ENCODE measurements at regions not wholly inside any gene's neighbourhood (a gene's known extent, or its start where the extent isn't known, plus 50 kb on each side); places are given as distances from the start of the nearest gene placed in this dataset.
"Not testable (repeated sequence)": the region's sequence is repeated elsewhere in the genome, so short reads cannot be mapped to it uniquely, and the experiment has no call there.

DNA sequence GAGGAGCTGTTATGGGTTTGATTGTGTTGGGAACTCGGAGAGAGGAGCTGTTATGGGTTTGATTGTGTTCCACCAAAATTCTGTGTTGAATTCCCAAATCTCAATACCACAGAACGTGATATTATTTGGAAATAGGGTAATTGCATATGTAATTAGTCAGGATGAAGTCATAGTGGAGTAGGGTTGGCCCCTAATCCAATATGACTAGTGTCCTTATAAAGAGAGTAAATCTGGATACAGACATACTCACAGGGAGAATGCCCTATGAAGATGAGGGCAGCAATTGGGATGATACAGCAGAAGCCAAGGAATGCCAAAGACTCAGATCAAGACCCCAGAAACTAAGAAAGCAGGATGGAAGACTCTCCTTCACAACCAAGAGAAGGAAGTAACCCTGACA, 1023.2 kb upstream of the ZEB2 start:
- DNase-seq (ENCODE audit: low read depth in 3 of 3), result no peak

DNA sequence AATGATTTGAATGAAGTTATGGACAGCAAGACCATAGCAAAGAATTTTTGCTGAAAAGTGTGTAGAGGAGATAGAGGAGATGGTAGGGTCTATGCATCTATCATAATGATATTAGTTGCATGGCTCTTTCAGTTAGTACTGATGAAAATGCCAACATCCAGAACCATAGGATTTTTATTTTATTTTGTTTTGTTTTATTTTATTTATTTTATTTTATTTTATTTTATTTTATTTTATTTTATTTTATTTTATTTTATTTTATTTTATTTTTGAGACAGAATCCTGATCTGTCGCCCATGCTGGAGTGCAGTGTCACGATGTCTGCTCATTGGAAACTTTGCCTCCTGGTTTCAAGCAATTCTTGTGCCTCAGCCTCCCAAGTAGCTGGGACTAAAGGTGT, 1021.1 kb upstream of the ZEB2 start:
- no peak for DNase-seq (ENCODE audit: low read depth in 3 of 3)

DNA sequence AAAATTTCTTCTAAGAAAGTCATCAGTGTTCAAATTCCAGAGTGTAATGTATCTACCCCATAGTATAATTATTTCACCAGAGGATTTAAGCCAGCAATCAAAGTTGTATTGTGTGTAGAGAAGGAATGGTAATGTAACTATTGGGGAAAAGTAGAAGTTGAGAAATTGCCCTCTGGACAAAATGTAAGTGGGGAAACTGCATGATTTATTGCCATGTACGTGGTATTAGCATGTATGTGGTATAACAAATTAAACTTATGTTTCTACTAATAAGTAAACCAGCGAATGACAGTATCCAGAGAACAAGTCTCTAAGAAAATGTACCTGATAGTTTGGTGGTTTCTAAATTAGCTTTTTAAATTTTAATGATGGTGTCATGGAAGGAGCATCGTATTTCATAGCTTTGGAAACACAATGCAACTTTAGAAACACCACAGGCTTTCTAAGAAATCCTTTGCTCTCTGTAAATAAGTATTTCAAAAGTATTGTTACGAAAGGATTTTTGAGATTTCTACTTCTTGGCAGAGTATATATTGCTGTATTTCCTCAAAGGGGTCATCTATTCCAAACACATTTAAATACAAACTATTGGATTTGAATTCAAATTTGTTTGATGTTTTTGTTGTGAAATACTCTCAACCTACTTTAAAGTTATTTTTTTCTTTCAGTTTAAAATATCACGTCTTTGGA, 1018.9 kb upstream of the ZEB2 start:
- no peak for DNase-seq (ENCODE audit: low read depth in 3 of 3)

DNA sequence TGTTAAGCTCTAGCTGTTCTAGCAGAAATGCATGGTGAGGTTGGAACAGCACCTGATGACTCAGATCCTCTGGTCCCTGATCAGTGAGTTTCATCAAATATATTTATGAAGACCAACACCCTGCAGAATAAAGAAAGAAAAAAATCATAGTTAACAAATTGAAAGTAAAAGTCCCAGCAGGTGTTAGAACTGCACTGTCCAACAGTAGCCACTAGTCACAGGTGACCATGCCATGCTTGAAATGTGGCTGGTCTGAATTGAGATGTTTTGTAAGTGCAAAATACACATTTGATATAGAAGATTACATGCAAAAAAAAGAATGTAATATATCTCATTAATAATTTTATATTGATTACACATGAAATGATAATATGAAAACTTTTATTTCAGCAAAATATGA, 1010.7 kb upstream of the ZEB2 start:
- no peak for DNase-seq (ENCODE audit: low read depth in 3 of 3)

DNA sequence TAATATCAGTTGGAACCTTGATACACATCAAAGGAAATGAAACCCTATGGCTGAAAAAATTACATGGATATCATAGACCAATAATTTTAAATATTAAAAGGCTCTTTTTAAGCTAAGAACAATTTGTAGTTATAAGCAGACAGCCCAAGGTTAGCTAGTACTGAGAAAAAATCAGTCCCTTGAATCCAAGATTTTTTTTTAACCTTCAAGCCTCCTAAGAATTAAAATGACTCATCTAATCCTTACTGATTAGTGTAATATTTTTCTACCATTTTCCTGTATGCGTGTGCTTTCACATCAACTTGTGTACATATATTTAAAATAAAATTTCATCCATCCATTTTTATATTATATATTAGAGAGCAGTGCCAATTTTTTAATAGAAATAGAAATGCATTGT, 1004.9 kb upstream of the ZEB2 start:
- no peak for DNase-seq (ENCODE audit: low read depth in 3 of 3)

DNA sequence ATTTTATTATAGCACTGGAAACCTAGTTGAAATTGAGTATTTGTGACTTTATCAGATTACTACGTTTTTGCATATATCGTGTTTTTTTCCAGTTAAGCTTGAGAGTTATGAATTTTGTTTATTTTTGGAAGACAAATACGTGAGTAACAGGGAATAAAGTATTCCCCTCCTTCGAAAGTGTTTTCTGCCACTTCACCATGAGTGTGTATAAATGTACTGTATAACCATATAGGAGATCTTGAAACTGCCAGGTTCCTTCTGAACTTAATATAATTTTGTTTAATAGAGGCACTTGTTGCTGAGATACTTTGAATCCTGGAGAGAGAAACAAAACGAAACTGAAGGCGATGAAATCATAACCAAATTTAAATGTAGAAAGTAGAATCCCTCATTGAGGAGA, 1004.4 kb upstream of the ZEB2 start:
- no peak for DNase-seq (ENCODE audit: low read depth in 3 of 3)

DNA sequence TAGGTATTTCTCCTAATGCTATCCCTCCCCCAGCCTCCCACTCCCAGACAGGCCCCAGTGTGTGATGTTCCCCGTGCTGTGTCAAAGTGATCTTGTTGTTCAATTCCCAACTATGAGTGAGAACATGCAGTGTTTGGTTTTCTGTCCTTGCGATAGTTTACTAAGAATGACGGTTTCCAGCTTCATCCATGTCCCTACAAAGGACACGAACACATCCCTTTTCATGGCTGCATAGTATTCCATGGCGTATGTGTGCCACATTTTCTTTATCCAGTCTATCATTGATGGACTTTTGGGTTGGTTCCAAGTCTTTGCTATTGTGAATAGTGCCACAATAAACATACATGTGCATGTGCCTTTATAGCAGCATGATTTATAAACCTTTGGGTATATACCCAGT, 999.3 kb upstream of the ZEB2 start:
- not testable (repeated sequence) for DNase-seq (ENCODE audit: low read depth in 3 of 3)

DNA sequence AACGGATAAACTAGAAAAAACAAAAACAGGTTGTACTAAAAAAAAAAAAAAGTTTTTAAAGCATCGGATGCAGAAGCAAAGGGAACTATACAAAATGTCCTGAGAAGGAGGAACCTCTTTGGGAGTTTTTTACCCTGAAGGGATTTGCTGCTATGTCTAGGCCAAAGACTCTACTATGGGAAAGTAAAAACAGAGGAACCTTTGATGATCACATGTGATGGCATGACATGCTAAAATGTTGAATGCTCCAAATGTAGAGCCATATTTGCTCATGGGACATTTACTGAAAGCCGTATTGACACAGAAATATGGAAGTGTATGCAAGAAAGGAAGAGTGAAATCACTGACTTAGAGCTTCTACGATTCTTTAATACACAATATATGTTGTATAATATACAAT, 992.0 kb upstream of the ZEB2 start:
- no peak for DNase-seq (ENCODE audit: low read depth in 3 of 3)

DNA sequence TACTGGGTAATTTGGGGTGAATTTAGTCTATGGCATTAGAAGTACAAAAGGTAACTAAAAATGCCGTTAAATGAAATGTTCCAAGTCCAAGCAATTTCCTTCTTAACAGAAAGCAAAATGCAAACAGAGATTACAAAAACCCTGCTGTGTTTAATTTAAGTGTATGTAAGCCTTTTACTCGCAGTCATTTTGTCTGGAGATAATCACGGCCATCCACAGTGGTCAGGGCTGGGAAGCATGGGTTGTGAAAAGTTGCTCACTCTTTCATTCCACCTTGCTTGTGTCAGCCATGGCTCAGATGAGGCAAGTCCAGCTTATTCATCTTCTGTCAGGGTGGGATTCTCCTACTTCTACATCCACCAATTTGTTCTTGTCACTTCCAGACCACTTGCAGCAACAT, 983.6 kb upstream of the ZEB2 start:
- DNase-seq (ENCODE audit: low read depth in 3 of 3), result no peak

DNA sequence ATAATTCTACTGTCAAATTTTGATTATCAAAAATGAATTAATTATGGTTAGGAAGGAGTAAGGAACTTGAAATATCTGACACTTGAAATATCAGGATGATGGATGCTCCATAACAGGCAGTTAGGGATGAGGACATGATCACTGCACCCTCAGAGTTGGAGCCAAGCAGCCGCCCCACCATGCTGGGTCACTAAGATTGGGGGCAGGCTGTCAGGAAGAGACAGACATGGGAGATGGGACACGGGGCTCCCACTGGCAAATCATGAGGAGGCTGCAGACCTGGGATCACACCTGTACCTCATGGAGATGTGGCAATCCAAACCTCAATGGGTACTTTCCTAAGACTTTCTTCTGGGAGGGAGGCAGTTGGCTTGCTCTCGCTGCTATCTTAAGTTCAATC, 982.0 kb upstream of the ZEB2 start:
- no peak for DNase-seq (ENCODE audit: low read depth in 3 of 3)

DNA sequence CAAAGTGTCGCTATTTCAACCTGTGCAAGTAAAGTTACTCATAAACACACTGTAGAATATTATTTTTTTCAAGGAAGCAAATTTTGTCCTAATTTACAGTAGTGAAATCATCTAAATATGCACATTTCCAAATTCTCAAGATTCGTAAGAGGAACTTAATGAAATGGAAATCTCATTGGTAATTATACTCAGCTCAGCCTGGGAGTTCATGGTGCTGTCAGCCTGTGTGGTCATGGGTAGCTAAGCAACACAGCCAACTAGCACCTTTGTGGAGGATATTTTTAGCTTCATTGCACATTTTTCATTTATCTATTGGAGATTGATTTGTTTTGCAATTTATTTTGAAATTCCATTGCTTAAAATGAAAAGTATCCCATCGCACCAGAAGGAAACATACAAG, 975.7 kb upstream of the ZEB2 start:
- DNase-seq (ENCODE audit: low read depth in 3 of 3), result no peak

DNA sequence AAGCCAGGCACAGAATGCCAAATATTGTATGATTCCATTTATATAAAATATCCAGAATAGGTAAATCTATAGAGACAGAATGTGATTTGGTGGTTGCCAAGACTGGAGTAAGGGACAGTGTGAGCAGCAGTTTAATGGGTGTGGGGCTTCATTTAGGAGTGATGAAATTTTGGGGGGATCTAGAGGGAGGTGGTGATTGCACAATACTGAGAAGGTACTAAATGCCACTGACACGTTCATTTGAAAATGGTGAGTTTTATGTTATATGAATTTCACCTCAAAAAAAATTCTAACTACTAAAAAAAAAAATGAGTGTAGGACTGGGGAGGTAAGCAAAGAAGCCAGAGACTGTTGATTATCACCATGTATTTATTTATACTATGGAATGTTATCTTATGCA, 974.5 kb upstream of the ZEB2 start:
- DNase-seq (ENCODE audit: low read depth in 3 of 3), result no peak

DNA sequence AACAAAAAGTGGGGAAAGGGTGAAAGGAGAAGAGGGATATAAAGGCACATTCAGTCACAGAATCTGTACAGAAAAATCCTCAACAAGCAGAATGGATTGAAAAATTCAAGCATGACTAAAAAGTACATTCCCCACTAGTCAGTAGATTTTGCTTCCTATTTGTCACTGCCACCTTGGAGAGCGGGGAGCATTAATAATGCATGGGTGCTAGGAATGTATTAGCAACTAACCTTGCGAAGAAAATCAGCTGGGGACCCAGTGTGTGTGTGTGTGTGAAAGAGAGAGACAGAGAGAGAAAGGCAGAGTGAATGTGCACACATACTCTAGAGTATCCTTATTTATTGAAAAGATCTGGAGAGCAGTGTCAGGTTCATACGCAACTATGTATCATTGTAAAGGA, 968.7 kb upstream of the ZEB2 start:
- DNase-seq (ENCODE audit: low read depth in 3 of 3), result no peak

DNA sequence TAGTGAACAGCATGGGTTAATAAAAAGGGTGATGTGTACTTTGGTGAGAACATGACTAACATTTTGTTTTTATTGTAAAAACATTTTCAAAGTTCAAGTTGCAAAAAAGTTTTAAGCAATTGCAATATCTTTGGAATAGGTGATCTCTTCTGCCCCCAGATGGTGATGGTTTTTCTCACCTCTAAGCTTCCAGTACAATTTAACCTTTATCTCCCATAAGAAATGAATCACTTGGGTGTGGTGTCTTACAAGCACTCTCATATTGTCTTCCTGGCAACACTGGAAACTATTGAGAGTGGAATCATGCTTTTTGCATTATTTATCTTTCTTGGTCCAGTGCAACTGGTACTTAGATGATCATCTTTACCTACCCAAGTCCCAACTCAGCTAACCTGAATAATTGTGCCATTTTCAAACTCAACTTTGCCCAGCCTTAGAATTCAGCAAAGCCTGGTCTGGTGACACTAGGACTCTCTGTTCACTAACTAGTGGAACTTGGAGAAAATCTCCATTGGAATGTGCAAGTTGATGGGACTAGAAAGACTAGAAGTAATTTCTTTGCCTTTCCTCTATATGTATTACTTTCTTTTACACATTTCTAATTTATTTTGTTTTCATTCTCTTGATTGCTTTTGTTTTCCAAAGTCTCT, 964.7 kb upstream of the ZEB2 start:
- no peak for DNase-seq (ENCODE audit: low read depth in 3 of 3)

DNA sequence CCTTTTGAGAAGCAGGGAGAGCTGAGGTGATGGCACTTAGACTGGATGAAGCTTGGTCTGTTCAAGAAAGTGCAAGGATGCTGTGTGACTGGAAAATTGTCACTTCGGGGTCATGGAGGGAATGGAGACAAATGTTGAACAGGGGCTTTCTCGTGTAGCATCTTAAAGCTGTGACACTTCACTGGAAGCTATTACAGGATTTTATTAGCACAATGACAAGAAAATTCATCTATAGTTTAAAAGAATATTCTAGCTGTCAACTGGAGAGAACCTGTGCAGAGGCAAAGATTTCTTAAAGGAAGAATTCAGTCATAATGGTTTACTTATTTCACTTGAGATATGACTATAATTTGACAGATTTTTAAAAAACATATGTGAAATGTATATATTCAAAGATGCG, 963.9 kb upstream of the ZEB2 start:
- no peak for DNase-seq (ENCODE audit: low read depth in 3 of 3)

DNA sequence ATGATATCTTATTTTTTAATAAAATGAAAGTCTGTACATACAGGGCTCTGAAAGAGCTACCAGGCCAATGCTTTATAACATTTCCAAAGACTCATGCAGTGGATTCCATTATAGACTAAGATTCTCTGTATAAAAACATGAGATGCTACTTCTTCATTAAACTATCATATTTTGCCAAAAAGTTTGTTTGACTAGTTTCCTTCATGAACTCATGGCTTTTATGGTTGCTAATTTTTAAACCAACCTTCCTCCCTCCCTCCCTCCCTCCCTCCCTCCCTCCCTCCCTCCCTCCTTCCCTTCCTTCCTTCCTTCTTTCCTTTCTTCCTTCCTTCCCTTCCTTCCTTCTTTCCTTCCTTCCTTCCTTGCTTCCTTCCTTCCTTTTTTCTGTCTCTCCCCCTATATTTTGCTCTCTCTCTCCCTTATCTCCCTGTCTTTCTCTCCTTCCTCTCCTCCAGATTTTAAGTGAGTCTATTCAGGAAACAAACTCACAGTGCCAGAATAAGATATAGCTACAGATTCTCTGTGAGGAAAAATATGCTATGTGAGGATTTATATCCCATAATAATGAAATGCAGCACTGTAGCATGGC, 961.5 kb upstream of the ZEB2 start:
- DNase-seq (ENCODE audit: low read depth in 3 of 3), result no peak

DNA sequence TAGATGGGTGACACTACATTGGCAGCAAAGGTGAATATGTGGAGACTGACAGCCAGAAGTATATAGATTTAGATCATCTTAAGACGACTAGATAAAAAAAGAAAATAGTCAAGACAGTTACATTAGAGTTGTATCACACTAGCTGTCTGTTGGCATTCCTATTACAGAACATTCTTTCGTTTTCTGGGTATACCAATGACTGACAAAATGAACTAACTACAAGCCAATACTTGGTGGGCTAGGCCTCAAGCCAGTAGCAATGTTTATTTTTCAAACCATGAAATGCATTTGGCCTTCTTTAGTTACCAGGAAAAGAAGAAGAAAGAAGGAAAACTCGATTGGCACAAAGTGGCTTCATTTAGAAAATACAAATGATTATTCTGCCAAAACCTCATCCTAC, 944.9 kb upstream of the ZEB2 start:
- no peak for DNase-seq (ENCODE audit: low read depth in 3 of 3)

DNA sequence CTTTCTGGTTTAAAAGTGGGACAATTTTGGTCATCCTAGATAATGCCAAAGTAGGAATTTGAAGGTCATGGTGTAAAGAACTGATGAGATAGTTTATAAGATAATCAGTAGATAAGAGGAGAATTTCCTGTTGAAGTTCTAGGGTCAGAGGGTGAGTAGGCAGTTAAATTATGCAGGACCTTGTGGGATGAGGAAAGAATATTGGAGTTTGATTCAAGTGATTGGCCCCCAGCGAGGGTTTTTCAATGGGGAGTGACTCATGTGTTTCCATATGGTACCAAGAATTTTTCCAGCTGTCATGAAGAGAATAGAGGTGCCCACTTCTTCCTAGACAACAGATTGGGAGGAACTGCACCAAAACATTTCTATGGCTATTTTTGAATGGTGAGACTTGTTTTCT, 940.2 kb upstream of the ZEB2 start:
- no peak for DNase-seq (ENCODE audit: low read depth in 3 of 3)

DNA sequence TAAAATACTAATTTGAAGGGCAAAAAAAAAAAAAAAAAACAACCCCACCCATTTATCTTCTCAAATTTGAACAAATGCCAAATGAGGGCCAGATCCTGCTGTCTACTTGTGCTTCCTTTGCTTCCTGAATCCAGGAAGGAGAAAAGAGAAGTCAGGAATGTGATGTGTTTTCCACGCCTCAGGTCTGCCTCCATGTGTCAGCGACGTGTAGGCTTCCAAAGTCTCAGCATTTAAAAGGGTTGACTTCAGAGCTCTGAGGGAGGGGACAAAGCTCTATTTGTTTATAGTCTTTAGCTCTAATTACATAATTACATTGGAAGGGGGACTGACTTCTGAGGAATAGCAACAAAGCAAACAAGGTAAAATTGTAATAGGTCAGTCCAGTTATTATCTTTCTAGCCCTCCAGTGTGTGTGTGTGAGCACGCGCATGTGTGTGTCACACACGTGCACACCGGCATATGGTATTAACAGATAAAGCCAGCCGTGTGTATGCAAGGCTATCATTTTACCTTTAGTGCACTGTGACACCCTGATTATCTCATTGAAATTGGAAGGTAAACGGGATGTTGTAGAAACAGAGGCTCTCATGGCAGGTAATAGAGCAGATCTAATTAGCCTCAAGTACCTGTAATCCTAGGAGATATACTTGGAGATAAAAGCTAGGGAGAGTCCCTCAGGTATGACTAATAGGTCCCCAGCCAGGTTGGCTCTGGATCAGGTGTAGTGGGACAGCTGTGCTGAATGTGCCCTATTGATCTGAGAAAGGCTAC, 911.4 kb upstream of the ZEB2 start:
- DNase-seq (ENCODE audit: low read depth in 3 of 3), result no peak

DNA sequence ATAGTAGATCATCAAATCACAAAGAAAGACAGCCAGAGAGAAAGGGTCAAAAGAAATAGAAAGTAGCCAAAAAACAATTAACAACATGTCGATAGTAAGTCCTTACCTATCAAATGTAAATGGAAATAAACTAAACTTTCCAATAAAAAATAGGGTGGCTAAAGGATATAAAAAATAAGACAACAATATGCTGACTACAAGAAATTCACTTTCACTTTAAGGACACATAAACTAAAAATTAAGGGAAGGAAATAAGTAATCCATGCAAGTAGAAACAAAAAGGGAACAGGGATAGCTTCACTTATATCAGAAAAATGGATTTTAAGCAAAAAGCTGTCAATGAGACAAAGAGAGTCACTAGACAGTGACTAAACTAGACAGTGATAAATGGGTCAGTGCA, 903.9 kb upstream of the ZEB2 start:
- DNase-seq (ENCODE audit: low read depth in 3 of 3), result no peak

DNA sequence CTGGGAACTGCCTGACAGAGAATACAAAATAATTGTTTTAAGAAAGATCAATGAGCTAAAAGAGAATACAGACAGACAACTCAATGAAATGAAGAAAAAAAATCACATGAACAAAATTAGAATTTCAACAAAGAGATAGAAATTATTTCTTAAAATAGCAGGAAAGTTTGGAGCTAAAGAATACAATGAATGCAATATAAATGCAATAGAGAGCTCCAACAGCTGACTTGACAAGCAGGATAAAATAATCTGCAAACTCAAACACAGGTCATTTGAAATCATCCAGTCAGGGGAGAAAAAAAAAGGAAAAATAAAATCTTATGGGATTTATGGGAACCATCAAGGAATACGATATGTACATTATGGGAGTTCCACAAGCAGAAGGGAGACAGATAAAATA, 902.7 kb upstream of the ZEB2 start:
- no peak for DNase-seq (ENCODE audit: low read depth in 3 of 3)

DNA sequence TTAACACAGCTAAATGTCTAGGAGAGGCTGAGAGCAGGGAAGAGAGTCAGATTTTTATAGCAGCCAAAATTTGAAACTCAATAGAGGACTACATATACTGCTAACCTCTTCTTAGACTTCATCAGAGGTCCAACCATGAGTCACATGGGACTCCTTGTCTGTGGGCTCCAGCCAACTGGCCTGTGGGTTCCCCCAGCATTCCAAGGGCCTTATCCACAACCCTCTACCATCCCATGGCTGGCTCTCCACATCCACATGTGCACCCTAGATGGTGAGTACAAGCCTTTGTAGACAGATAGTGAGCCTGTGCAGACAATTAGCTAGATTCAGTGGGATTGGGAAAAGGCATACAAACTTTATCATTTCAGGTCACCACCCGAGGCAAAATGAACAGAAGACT, 901.9 kb upstream of the ZEB2 start:
- no peak for DNase-seq (ENCODE audit: low read depth in 3 of 3)

DNA sequence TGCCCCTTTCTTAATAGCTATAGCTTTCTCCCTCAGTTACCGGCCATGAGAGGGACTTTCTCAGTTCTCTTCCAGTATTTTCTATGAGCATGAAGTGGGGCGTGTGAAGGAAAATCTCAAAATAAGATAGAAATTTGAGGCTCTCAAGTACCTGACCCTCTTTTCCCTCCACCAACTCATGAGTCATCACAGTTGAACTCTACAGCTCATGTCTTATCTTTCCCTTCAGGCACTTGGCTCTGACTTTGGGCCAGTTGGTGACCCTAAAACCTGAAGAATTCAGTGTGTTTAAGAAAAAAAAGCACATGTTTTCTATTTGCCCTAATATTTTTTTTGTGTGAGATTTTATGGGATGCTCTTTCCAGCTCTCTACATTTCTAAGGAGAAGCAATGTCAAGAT, 896.7 kb upstream of the ZEB2 start:
- no peak for DNase-seq (ENCODE audit: low read depth in 3 of 3)
